MG63 (cell line): ENCODE measurements at regions not wholly inside any gene's neighbourhood (a gene's known extent, or its start where the extent isn't known, plus 50 kb on each side); places are given as distances from the start of the nearest gene placed in this dataset.
"Not testable (repeated sequence)": the region's sequence is repeated elsewhere in the genome, so short reads cannot be mapped to it uniquely, and the experiment has no call there.

Experiments used
- DNase-seq: peaks from one replicate; pipeline ENCODE4 v3.0.0-alpha.2; 2020
- H3K27me3 ChIP-seq: fragments of 250-450 bp; sonication (Bioruptor Pico); 2 replicates; pipeline ENCODE4 v1.5.1; 2020; ENCODE audit warnings: mild to moderate bottlenecking, moderate library complexity
- H3K36me3 ChIP-seq: fragments of 250-450 bp; sonication (Bioruptor Pico); 2 replicates; pipeline ENCODE4 v1.5.1; 2020; ENCODE audit warnings: mild to moderate bottlenecking, moderate library complexity
- H3K4me3 ChIP-seq: fragments of 250-450 bp; sonication (Bioruptor Pico); 2 replicates; pipeline ENCODE4 v1.5.1; 2020; ENCODE audit warnings: mild to moderate bottlenecking, moderate library complexity
- H3K9me3 ChIP-seq: fragments of 250-450 bp; sonication (Bioruptor Pico); 2 replicates; pipeline ENCODE4 v1.5.1; 2020; ENCODE audit warnings: mild to moderate bottlenecking, moderate library complexity

DNA sequence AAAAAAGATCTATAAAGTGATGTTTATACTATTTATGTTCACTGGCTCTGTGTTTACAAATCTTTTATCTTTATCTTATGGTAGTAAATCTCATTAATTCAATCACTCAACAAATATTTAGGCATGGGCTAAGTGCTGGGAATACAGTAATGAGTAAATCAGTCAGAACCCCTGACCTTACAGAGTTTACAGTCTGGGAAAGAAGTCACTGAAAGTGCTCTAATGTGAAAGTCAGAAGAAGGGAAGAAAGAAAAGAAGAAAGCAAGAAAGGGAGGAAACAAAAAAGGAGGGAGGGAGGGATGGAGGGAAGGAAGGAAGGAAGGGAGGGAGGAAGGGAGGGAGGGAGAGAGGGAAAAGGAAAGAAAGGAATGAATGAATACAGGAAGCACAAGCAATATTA, 96.8 kb upstream of the SOX2 start:
- no peaks in the 10 kb centered on the region for H3K36me3 ChIP-seq
- DNase-seq: no peak
- no peaks in the 10 kb centered on the region for H3K9me3 ChIP-seq
- peaks cover 7% of the 10 kb centered on the region for H3K27me3 ChIP-seq
- no peak overlapping the region for H3K4me3 ChIP-seq

DNA sequence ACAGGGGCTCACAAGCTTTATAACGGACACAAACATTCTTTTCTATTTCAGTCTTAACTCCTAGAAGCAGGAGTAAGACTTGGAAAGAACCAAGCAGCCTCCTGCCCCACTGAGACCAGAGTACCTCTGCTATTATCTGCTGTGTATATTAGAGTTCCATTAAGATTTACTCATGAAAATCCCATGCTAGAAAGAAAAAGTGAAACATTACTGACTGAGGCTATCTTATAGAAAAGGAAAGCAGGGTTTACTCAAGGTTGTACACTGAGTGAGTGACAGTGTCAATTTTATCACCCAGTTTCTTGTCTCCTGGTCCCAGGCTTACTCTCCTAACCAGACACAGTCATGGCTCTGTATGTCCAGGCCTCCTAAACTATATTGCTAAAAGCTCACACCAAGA, 97.9 kb upstream of the SOX2 start:
- Histone ChIP-seq H3K27me3 (peaks cover 4% of the 10 kb centered on the region; the same call in 1 of the 2 replicates), H3K4me3 (no peak overlapping the region), H3K36me3 (no peaks in the 10 kb centered on the region), H3K9me3 (no peaks in the 10 kb centered on the region)
- no peak for DNase-seq

DNA sequence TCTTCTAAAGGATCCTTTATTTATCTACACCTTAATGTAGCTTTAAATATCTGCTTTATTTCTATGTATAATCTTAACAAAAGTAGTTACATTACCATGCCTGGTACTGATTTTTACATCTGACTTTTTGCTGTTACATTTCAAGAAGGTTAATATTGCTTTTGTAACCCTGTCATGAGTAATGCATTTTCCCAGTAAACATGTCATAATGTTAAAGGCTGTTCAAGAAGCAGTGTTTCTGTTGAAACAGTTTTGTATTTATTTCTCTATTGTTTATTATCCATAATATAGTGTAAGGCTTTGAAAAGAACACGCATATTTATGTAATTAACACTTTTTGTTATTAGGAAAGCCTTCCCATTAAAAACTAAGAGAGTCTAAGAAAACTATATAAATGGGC, 98.5 kb upstream of the SOX2 start:
- Histone ChIP-seq H3K9me3 (no peaks in the 10 kb centered on the region), H3K4me3 (no peak overlapping the region), H3K27me3 (peaks cover under 1% of the 10 kb centered on the region; the same call in 1 of the 2 replicates), H3K36me3 (no peaks in the 10 kb centered on the region)
- DNase-seq: no peak

DNA sequence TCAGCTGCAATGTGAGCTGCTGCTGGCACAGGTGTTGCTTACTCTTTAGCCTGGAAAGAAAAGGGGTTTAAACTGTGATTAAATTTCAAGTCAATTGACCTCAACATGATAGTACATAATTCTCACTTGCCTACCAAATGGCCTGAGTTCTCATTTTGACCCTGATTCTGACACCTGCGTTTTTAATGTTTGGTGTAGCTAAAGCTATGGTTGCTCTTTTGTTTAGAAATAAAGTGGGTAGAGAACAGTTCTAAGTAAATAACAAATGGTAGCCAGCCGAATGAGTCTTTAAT, 100.8 kb upstream of the SOX2 start:
- Histone ChIP-seq H3K4me3 (no peak overlapping the region), H3K9me3 (no peaks in the 10 kb centered on the region), H3K27me3 (no peaks in the 10 kb centered on the region; the same call in 1 of the 2 replicates), H3K36me3 (no peaks in the 10 kb centered on the region)
- DNase-seq: no peak

DNA sequence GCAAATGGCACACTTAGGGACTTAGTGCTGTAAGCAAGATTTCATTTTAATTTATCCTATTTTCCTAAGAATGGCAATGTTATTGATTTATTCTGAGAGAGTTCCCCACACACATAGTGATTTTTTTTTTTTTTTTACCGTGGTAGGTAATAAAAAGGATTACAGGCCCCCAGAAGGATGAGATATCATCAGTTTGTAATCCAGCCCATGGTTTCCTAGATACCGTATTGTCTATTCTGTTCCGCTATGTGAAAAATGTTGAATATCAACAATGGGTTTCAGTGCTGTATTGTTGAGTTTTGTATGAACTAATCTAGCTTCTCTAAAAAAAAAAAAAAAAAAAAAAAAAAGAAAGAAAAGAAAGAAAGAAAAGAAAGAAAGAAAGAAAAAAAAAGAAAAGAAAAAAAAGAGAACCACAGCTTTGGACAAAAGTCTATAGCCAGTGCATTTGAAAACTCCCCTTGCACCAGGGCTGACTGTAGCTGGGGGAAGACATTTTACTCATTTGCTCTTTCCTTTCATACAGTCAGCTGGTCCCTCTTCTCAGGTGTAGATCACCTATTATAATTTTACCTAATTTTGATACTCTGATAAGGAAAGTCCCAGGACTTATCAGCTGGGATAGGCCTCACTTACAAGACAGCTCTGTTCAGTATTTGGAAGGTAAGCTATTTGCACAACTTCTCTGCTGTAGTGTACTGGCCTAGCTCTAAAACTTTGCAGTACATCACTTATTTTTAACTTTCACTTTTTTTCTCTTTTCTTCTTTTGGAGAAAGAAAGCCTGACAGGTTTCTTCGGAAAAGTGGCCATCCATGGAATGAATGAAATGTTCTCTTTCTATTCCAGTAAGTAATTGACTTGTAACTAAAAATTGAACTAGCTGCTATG, 101.4 kb upstream of the SOX2 start:
- Histone ChIP-seq H3K27me3 (no peaks in the 10 kb centered on the region; the same call in 1 of the 2 replicates), H3K4me3 (no peak overlapping the region), H3K9me3 (no peaks in the 10 kb centered on the region), H3K36me3 (no peaks in the 10 kb centered on the region)
- DNase-seq: no peak

DNA sequence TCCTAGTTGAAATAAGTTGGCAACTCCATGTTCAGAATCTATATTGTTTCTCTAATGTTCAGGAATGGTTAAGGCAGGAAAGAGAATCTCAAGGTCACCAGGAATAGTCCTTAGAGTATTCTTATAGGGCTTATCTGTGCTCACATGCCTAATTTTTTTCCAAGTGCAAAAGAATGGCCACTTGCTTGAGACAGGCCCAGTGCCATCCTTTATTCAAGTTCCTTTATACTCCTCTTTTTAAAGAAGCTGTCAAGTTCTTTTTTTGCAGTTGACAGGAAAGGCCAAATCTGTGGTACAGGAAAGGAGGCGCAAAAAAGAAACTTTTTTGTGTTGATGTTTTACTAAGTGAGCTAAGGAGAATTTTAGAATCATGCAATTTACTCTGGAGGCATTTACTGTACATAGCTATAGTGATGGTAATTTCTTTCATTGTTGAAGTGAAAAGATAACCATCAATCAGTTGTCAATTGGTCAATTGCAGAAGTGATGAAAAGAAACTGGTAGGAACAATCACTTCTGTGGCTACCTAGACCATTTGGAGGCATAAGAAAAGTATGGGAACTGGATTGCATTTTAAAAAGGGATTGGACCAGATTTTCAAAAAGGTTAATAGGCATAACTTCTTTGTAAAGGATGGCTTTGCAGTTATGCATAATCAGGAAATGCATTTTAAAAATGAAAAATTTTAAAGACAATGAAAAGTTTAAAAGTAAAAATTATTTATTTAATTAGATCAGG, 102.5 kb upstream of the SOX2 start:
- H3K27me3 ChIP-seq: no peaks in the 10 kb centered on the region; the same call in 1 of the 2 replicates
- no peaks in the 10 kb centered on the region for H3K36me3 ChIP-seq
- DNase-seq: no peak
- no peaks in the 10 kb centered on the region for H3K9me3 ChIP-seq
- no peak overlapping the region for H3K4me3 ChIP-seq

DNA sequence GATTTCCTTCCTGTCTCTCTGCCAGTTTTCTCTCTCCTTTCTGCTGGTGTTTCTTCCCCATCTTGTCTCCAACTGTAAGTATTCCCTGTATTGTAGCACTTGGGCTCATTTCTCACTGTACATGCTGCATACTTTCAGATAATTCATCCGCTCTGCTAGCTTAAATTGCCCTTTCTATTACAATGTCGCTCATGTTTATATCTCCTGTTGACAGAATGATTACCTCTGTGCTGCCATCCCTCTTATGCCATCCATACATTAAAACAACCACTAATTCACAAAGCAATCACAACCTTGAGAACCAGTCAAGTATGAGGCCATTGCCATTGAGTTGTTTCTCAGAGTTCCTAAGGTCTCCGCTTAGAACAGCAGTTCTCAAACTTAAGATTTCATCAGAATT, 107.5 kb upstream of the SOX2 start:
- Histone ChIP-seq H3K27me3 (peaks cover 6% of the 10 kb centered on the region), H3K4me3 (no peak overlapping the region), H3K36me3 (no peaks in the 10 kb centered on the region), H3K9me3 (no peaks in the 10 kb centered on the region)
- no peak for DNase-seq

DNA sequence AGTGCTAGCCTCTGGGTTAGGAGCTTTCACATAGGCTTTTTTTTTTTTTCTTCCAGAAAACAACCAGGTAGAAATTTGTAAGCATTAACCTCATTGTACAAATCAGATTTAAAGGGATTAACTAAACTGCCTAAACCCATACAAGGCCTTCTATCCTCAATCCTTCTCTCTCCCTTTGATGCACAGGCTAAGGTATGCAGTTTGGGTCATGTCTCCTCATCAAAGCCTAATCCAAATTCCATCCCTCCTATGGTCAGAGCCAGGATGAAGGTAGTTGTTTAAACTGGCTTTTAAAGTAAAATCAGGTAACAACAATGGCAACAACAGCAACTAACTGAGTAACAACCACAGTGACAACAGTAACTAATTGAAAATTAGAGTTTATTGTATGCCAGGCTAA, 115.6 kb upstream of the SOX2 start:
- Histone ChIP-seq H3K9me3 (no peaks in the 10 kb centered on the region), H3K36me3 (no peaks in the 10 kb centered on the region), H3K27me3 (peaks cover 6% of the 10 kb centered on the region), H3K4me3 (no peak overlapping the region)
- no peak for DNase-seq

DNA sequence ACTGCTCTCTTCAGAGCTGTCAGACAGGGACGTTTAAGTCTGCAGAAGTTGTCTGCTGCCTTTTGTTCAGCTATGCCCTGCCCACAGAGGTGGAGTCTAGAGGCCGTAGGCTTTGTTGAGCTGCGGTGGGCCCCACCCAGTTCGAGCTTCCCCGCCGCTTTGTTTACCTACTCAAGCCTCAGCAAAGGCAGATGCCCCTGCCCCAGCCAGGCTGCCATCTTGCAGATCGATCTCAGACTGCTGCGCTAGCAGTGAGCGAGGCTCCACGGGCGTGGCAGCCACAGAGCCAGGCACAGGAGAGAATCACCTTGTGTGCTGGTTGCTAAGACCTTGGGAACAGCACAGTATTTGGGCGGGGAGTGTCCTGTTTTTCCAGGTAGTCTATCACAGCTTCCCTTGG, 120.8 kb upstream of the SOX2 start:
- not testable (repeated sequence) for H3K36me3 ChIP-seq, DNase-seq, H3K27me3 ChIP-seq, H3K9me3 ChIP-seq, H3K4me3 ChIP-seq

DNA sequence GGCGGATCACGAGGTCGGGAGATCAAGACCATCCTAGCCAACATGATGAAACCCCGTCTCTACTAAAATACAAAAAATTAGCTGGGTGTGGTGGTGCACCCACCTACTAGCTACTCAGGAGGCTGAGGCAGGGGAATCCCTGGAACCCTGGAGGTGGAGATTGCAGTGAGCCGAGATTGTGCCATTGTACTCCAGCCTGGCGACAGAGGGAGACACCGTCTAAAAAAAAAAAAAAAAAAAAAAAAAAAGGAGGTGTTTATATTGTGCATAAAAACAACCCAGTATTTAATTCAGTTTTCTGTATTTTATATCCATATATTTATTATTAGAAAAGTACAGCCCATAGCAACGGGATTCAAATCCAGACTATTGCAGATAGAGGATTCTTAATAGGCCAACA, 129.1 kb upstream of the SOX2 start:
- no peak overlapping the region for H3K4me3 ChIP-seq
- DNase-seq: no peak
- no peaks in the 10 kb centered on the region for H3K9me3 ChIP-seq
- no peaks in the 10 kb centered on the region for H3K36me3 ChIP-seq
- peaks cover 5% of the 10 kb centered on the region for H3K27me3 ChIP-seq

DNA sequence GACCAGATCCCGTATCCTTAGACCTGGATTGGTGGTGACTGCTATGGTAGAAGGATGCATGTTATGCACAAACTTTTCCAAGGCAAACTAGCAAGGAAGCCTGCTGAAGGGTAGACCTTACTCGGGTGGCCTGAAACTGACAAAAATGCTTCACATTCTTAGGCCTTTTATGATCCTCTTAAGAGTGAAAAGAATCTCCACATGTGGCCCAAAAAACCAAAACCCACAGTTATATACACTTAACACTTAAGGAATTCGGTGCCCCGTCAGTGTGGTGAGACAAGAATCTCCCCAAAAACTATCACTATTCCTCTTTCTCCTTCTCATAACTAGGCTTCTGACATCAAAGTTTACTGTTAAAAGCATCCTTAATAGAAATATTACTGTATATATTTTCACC, 130.1 kb upstream of the SOX2 start:
- peaks cover 5% of the 10 kb centered on the region for H3K27me3 ChIP-seq
- H3K4me3 ChIP-seq: no peak overlapping the region
- DNase-seq: no peak
- no peaks in the 10 kb centered on the region for H3K9me3 ChIP-seq
- no peaks in the 10 kb centered on the region for H3K36me3 ChIP-seq

DNA sequence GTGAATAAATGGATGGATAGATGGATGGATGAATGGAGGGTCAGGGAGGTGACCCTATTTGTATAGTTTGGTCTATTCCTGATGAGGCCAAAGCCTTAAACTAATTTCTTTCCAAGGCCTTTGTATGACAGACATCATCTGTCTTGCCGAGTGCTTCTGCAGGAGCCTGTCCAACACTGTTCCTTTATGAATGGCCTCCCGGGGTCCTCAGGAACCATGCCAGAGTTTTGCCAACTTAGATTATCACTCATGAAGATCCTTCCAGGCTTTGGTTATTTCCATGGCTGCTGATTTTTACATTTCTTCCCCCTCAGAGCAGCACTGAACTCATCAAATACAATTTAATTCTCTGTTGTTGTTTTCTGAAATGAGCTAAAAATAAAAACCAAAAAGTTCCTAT, 133.0 kb upstream of the SOX2 start:
- no peaks in the 10 kb centered on the region for H3K9me3 ChIP-seq
- H3K27me3 ChIP-seq: peaks cover 9% of the 10 kb centered on the region
- H3K36me3 ChIP-seq: no peaks in the 10 kb centered on the region
- DNase-seq: no peak
- H3K4me3 ChIP-seq: no peak overlapping the region

DNA sequence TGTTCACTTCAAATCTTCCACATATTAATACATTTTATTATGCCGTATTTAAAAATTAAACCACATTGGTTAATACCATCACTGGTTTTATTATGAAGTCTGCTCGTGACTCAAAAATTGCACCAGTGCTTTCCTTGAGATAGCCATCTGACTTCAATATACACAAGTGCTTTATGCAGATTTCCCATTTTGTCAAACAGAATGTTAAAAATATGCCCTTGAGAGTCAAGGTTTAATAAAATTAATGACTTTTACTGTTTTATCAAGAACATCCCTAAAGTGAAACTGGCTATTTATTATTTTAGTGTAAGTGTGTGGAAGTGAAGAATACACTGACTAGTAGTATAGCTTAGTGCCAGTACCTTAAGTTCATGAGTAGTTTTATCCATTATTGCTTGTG, 139.3 kb upstream of the SOX2 start:
- no peak for DNase-seq
- Histone ChIP-seq H3K9me3 (no peaks in the 10 kb centered on the region), H3K27me3 (peaks cover 23% of the 10 kb centered on the region), H3K4me3 (no peak overlapping the region), H3K36me3 (no peaks in the 10 kb centered on the region)

DNA sequence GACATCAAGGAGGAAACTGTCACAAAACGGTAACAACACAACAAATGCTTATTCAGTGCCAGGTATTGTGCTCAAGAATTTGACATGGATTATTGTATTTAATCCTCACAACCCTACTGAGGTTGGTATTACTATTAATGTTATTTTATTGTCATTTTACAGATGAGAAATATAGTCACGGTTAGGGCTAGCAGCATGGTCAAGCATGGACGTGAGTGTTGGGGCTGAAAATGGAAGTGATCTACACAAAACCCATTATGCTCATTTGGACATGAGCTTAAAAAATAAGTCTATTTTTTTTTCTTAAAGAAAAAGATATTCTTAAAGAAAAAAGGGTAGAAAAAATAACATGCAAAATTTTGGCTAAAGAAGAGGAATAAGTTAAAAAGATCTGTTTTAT, 141.3 kb upstream of the SOX2 start:
- no peak overlapping the region for H3K4me3 ChIP-seq
- H3K36me3 ChIP-seq: no peaks in the 10 kb centered on the region
- peaks cover 30% of the 10 kb centered on the region for H3K27me3 ChIP-seq
- no peak for DNase-seq
- H3K9me3 ChIP-seq: no peaks in the 10 kb centered on the region

DNA sequence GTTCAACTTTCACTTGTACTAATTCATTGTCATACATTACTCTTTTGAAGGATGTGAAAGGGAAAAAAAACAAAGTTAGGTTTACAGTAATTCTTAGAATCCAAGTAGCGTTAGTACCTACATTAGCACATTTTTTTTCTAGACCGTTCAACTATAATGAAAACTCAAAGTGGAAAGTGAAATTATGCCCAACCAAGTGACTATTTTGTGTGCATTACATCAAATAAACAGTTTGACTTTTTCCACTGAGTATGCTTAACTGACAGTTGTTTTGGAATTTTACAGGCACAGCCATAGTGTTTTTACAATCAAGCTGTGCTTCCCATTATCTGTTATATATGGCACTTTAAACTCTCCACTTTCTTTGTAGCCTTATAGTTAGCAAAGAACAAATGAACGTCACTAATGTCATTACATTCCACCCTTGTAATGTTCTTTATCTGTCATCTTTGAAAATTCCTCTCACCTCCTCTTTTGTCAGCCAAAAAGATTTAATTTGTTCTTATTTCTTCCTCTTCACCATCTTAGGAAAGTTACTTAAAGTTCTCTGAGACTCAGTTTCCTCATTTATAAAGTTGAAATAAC, 142.3 kb upstream of the SOX2 start:
- Histone ChIP-seq H3K4me3 (no peak overlapping the region), H3K9me3 (no peaks in the 10 kb centered on the region), H3K36me3 (no peaks in the 10 kb centered on the region), H3K27me3 (peaks cover 34% of the 10 kb centered on the region)
- no peak for DNase-seq

DNA sequence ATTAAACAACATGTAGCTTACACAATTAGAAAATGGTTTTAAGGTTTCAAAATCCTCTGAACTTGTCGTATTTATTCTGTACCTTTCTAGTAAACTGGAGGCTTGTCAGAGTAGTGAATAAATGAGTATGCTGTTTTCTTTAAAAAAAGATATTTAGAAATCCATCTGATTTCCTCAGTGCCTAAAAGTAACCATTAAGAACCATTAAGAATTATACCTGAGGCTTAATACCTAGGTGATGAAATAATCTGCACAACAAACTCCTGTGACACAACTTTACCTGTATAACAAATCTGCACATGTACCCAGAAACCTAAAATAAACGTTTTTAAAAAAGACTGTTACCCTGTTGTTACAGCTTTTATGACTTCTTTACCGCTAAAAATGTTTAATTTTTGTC, 143.0 kb upstream of the SOX2 start:
- no peak for DNase-seq
- H3K27me3 ChIP-seq: peaks cover 33% of the 10 kb centered on the region
- no peak overlapping the region for H3K4me3 ChIP-seq
- H3K36me3 ChIP-seq: no peaks in the 10 kb centered on the region
- no peaks in the 10 kb centered on the region for H3K9me3 ChIP-seq

DNA sequence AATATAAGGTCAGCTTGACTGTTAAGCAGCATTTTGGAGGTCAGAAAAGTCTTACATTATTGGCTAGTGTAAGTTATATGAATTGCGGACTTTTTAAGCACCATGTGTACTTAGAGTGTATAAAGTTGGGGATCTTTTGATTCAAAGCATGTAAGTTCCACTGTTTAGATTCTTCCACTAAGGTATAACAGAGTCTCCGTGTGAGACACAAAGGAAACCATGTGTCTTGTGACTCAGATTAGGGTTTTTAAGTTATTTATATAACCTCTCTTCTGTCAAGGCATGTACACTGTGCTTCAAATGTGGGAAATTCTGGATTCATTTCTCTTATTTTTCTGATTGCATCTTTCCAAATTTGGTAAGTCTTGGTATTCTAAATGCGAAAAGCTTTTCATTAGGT, 143.5 kb upstream of the SOX2 start:
- no peak for DNase-seq
- Histone ChIP-seq H3K9me3 (no peaks in the 10 kb centered on the region), H3K36me3 (no peaks in the 10 kb centered on the region), H3K4me3 (no peak overlapping the region), H3K27me3 (peaks cover 30% of the 10 kb centered on the region)
